Stomach (tissue), 4 donors: ENCODE measurements at regions not wholly inside any gene's neighbourhood (a gene's known extent, or its start where the extent isn't known, plus 50 kb on each side); places are given as distances from the start of the nearest gene placed in this dataset.

ENCODE experiments used
- EP300 ChIP-seq: sonication (generic); formaldehyde crosslinking; IDR thresholded peaks from one replicate; pipeline ENCODE4 v1.6.1; 2017; ENCODE audit warnings: antibody characterized with exemption
- POLR2A ChIP-seq, 4 donors: fragments of 450-650 bp; IDR thresholded peaks; one replicate each; pipeline ENCODE4 v1.6.1; 2016; ENCODE audit warnings: antibody characterized with exemption in 4 of 4, control low read depth in 2 of 4, mild to moderate bottlenecking in 1 of 4, moderate library complexity in 1 of 4
- POLR2AphosphoS5 ChIP-seq, 3 donors: sonication (generic); formaldehyde crosslinking; IDR thresholded peaks; one replicate each; pipeline ENCODE4 v1.6.1; 2016; ENCODE audit warnings: antibody characterized with exemption in 3 of 3
- TF ChIP-seq, protein P1 (sequence below), 7 experiments: fragments of 450-650 bp in 4 of 7; fragments of 200-600 bp in 3 of 7; sonication (generic) in 3 of 7; IDR thresholded peaks; one replicate each; pipeline ENCODE4 v1.5.1; 2016 to 2019; ENCODE audit warnings: antibody characterized with exemption in 7 of 7, control low read depth in 2 of 7, mild to moderate bottlenecking in 1 of 7

DNA sequence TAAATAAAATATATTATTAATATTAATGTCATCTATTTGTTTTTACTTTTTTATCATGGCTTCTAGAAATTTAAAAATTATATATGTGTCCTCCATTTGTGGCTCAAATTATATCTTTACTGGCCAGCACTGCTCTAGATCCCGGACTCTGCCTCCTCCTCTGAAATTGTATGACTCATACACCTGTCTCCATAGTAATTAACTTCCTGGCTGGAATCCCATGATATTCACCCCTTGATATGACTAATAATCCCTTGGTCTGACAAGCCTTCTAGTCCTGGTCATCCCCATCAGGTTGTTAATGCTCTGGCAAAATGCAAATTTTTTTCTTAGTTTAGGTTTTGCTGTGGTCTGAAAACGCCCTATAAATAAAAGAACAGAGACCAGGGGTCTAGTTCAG is 116.2 kb downstream of the BMP4 start:
- TF ChIP-seq, protein P1, sequence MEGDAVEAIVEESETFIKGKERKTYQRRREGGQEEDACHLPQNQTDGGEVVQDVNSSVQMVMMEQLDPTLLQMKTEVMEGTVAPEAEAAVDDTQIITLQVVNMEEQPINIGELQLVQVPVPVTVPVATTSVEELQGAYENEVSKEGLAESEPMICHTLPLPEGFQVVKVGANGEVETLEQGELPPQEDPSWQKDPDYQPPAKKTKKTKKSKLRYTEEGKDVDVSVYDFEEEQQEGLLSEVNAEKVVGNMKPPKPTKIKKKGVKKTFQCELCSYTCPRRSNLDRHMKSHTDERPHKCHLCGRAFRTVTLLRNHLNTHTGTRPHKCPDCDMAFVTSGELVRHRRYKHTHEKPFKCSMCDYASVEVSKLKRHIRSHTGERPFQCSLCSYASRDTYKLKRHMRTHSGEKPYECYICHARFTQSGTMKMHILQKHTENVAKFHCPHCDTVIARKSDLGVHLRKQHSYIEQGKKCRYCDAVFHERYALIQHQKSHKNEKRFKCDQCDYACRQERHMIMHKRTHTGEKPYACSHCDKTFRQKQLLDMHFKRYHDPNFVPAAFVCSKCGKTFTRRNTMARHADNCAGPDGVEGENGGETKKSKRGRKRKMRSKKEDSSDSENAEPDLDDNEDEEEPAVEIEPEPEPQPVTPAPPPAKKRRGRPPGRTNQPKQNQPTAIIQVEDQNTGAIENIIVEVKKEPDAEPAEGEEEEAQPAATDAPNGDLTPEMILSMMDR (IDR thresholded peaks at IDR 0.05): no peak
- TF ChIP-seq EP300: no peak
- TF ChIP-seq POLR2A (IDR thresholded peaks at IDR 0.05): no peak
- no peak for TF ChIP-seq POLR2AphosphoS5 (IDR thresholded peaks at IDR 0.05)
